ENCODE measurements at regions not wholly inside any gene's neighbourhood (a gene's known extent, or its start where the extent isn't known, plus 50 kb on each side); places are given as distances from the start of the nearest gene placed in this dataset.
"Not testable (repeated sequence)": the region's sequence is repeated elsewhere in the genome, so short reads cannot be mapped to it uniquely, and the experiment has no call there.

DNA sequence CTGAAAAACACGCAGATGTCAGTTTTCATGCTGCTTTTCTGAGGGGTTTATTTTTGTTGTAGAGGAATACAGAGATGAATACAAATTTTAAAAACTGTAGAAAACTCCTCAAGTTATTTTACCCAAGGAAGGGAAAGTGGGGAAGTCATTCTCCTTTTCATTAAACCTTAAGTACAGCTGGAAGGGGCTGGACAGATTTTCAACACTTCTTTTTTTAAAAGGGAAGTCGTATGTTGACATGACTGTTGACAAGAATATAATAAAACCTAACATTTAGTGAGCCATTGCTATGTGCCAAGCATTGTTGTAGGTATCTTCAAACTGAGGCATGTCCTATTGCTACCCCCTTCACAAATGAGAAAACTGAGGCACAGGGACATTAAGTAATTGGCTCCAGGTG is 235.7 kb upstream of the ELL2 start:
- Histone ChIP-seq H3K27ac (ENCODE audit: low read length) (no peak overlapping the region), H3K4me3 (ENCODE audit: low read length) (no peak overlapping the region), H3K27me3 (ENCODE audit: control insufficient read depth, insufficient read depth, low read length) (no peaks in the 10 kb centered on the region), H3K4me1 (ENCODE audit: control insufficient read depth, insufficient read depth, low read length) (no peaks in the 10 kb centered on the region), H3K9me3 (replicated peaks; ENCODE audit: control insufficient read depth, low read depth, low read length) (no peaks in the 10 kb centered on the region), H3K36me3 (ENCODE audit: control insufficient read depth, insufficient read depth, low read length) (no peaks in the 10 kb centered on the region)
- DNase-seq = peak; percentile 24
- WGBS (ENCODE audit: insufficient coverage) = no CpG with 5 or more reads among the region's 2 CpGs

DNA sequence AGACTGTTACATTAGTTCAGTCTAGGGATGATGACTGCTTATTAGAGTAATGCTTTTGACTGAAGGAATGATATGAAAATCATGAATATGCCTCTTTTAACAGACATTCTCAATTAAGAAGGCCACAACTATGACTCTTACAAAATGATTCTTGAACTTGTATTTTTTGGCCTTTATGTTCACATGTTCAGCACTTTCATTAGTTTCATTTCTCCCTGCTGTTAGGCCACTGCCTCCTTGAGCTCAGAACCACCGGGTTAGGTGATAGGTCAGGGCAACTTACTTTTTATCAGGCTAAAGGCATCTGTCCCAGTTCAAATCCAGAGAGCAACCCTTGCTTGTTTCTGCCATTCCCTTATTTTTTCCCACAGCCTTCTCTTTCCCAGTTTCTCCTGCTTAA is 235.2 kb upstream of the ELL2 start:
- no peaks in the 10 kb centered on the region for H3K27me3 ChIP-seq (ENCODE audit: control insufficient read depth, insufficient read depth, low read length)
- no peaks in the 10 kb centered on the region for H3K9me3 ChIP-seq (replicated peaks; ENCODE audit: control insufficient read depth, low read depth, low read length)
- H3K36me3 ChIP-seq (ENCODE audit: control insufficient read depth, insufficient read depth, low read length) = no peaks in the 10 kb centered on the region
- WGBS (ENCODE audit: insufficient coverage) = 67% methylated on average over 1 of the region's 1 CpG
- no peak overlapping the region for H3K4me3 ChIP-seq (ENCODE audit: low read length)
- no peaks in the 10 kb centered on the region for H3K4me1 ChIP-seq (ENCODE audit: control insufficient read depth, insufficient read depth, low read length)
- peak; percentile 21 for DNase-seq
- H3K27ac ChIP-seq (ENCODE audit: low read length) = no peak overlapping the region

DNA sequence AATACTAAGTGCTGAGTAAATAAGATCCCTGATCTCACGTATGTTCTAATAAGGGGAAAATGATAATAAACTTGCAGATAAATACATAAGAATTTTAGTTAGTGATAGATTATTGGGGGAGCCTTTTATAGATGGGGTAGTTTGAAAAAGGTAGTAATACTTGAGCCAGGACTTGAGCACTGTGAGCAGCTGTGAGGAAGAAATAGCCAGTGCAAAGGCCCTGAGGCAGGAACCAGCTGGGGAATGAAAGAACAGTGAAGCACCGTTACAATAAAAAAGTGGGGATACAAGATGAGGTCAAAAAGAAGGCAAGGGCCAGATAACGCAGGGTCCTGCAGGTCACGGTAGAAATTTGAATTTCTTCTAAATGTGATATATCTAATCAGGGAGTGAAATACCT is 234.8 kb upstream of the ELL2 start:
- Histone ChIP-seq H3K27ac (ENCODE audit: low read length) (no peak overlapping the region), H3K4me3 (ENCODE audit: low read length) (no peak overlapping the region), H3K27me3 (ENCODE audit: control insufficient read depth, insufficient read depth, low read length) (no peaks in the 10 kb centered on the region), H3K4me1 (ENCODE audit: control insufficient read depth, insufficient read depth, low read length) (no peaks in the 10 kb centered on the region), H3K9me3 (replicated peaks; ENCODE audit: control insufficient read depth, low read depth, low read length) (no peaks in the 10 kb centered on the region), H3K36me3 (ENCODE audit: control insufficient read depth, insufficient read depth, low read length) (no peaks in the 10 kb centered on the region)
- WGBS (ENCODE audit: insufficient coverage) = 86% methylated on average over 1 of the region's 4 CpGs
- DNase-seq = no peak

DNA sequence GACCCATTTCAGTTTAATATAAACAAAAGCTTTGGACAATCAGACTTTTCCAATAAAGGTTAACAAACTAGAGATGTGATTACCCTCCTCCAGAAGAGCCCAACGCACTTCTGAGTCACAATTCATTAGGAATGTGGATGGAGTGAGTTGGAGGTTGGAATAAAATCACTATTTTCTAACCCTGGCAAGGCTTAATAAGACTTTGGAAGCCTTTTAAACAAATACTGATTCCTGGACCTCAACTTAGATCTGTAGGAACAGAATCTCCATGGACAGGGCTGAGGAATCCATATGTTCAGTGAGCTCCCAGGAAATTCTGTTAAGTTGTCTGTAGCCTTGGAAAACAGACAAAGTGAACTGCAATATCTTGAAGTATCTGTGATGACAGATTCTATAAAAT is 233.5 kb upstream of the ELL2 start:
- Histone ChIP-seq H3K36me3 (ENCODE audit: control insufficient read depth, insufficient read depth, low read length) (no peaks in the 10 kb centered on the region), H3K4me1 (ENCODE audit: control insufficient read depth, insufficient read depth, low read length) (no peaks in the 10 kb centered on the region), H3K9me3 (replicated peaks; ENCODE audit: control insufficient read depth, low read depth, low read length) (no peaks in the 10 kb centered on the region), H3K27ac (ENCODE audit: low read length) (no peak overlapping the region), H3K4me3 (ENCODE audit: low read length) (no peak overlapping the region), H3K27me3 (ENCODE audit: control insufficient read depth, insufficient read depth, low read length) (no peaks in the 10 kb centered on the region)
- peak; percentile 51 for DNase-seq
- WGBS (ENCODE audit: insufficient coverage) = no CpG with 5 or more reads among the region's 1 CpG

DNA sequence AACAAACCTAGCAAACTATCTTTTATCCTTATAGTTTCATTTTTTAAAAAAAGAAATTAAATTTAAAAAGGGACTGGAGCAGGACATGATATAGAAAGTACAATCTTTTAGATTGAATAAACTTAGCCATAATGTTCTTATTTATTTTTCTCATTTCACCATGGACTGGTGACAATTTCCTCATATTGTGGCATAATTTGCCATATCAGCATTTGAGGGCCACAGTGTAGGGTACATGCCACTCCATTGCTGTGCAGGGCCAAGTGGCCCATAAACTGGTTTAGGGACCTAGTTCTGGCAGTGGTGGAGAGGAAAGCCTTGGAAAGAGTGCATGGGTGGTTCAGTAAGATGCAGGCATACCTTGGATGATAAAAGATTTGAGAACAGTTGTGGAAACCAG is 232.9 kb upstream of the ELL2 start:
- no peak for DNase-seq
- Histone ChIP-seq H3K9me3 (replicated peaks; ENCODE audit: control insufficient read depth, low read depth, low read length) (no peaks in the 10 kb centered on the region), H3K4me1 (ENCODE audit: control insufficient read depth, insufficient read depth, low read length) (no peaks in the 10 kb centered on the region), H3K4me3 (ENCODE audit: low read length) (no peak overlapping the region), H3K27me3 (ENCODE audit: control insufficient read depth, insufficient read depth, low read length) (no peaks in the 10 kb centered on the region), H3K36me3 (ENCODE audit: control insufficient read depth, insufficient read depth, low read length) (no peaks in the 10 kb centered on the region), H3K27ac (ENCODE audit: low read length) (no peak overlapping the region)

DNA sequence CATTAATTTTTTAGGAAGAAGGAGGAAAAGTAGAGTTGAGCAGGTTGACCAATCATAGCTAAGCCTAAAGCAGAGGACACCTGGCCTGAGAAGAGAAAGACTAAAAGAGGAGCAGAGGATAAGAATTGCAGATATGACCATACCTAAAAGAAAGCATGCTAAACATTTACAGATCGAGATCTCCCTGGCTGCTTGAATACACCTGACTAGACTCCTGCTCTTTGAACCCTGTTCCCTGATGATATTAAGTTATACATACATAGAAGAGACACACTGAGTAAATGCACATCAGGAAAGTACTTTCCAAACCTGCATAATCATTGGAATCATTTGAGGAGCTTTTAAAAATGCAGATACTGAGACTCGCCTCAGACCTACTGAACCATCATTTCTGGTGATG is 232.3 kb upstream of the ELL2 start:
- Histone ChIP-seq H3K9me3 (replicated peaks; ENCODE audit: control insufficient read depth, low read depth, low read length) (no peaks in the 10 kb centered on the region), H3K27ac (ENCODE audit: low read length) (no peak overlapping the region), H3K36me3 (ENCODE audit: control insufficient read depth, insufficient read depth, low read length) (no peaks in the 10 kb centered on the region), H3K27me3 (ENCODE audit: control insufficient read depth, insufficient read depth, low read length) (no peaks in the 10 kb centered on the region), H3K4me3 (ENCODE audit: low read length) (no peak overlapping the region), H3K4me1 (ENCODE audit: control insufficient read depth, insufficient read depth, low read length) (no peaks in the 10 kb centered on the region)
- no peak for DNase-seq
- WGBS (ENCODE audit: insufficient coverage) = no CpG with 5 or more reads among the region's 2 CpGs

DNA sequence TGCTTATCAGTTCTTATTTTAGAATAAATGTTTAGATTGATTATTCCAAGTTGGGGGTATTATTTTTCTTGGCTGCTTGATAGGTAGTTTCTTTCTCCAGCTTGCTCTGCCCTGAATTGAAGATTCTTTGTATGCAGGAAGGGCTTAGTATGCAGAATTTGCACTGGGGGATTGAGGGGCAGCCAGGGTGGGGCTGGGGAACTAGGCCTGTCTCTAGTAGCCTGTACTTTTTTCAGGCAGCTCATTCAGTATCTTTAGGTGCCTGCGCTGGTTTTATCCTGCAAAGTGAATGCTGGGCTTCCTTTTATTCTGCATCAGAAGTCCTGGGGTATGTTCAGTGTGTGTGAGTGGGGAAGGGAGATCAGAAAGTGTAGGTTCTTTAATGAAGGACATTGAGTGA is 228.3 kb upstream of the ELL2 start:
- Histone ChIP-seq H3K4me1 (ENCODE audit: control insufficient read depth, insufficient read depth, low read length) (no peaks in the 10 kb centered on the region), H3K27ac (ENCODE audit: low read length) (no peak overlapping the region), H3K27me3 (ENCODE audit: control insufficient read depth, insufficient read depth, low read length) (no peaks in the 10 kb centered on the region), H3K36me3 (ENCODE audit: control insufficient read depth, insufficient read depth, low read length) (no peaks in the 10 kb centered on the region), H3K9me3 (replicated peaks; ENCODE audit: control insufficient read depth, low read depth, low read length) (no peaks in the 10 kb centered on the region), H3K4me3 (ENCODE audit: low read length) (no peak overlapping the region)
- DNase-seq = no peak
- 100% methylated on average over 1 of the region's 1 CpG for WGBS (ENCODE audit: insufficient coverage)

DNA sequence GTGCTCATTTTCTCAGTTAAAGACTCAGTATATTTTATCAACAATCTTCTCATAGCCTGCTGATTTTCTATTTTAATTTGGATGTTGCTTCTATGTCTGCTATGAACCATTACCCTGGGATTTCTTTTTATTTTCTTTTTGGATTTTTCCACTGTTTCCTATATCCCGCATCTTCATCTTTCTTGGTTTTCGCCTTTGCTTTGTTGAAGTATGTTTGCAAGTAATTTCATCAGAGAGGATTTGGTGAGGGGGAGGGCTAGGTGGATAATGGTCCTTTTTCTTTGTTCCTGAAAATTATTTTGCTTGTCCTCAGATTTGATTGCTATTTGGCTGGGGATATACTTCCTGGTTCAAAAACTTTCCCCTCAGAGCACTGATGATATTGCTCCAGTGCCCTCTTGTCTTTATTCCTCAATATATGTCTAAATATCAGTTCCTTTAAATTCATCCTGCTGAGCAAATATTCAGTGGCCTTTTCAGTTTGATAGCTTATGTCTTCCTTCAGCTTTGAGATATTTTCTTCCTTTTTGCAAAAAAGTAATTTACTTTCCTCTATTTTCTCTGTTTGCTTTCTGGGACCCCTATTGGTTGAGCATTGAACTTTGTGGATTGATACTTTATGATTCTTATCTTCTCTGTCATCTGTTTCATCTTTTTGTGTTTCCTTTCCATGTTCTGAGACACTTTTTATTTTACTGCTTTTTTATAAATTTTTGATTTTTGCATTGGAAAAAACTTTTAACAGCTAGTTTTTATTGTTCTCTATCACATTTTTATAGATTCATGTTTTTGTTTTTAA is 227.6 kb upstream of the ELL2 start:
- H3K4me1 ChIP-seq (ENCODE audit: control insufficient read depth, insufficient read depth, low read length) = no peaks in the 10 kb centered on the region
- H3K36me3 ChIP-seq (ENCODE audit: control insufficient read depth, insufficient read depth, low read length) = no peaks in the 10 kb centered on the region
- no peak overlapping the region for H3K4me3 ChIP-seq (ENCODE audit: low read length)
- no peak overlapping the region for H3K27ac ChIP-seq (ENCODE audit: low read length)
- H3K27me3 ChIP-seq (ENCODE audit: control insufficient read depth, insufficient read depth, low read length) = no peaks in the 10 kb centered on the region
- no peaks in the 10 kb centered on the region for H3K9me3 ChIP-seq (replicated peaks; ENCODE audit: control insufficient read depth, low read depth, low read length)
- DNase-seq = no peak
- WGBS (ENCODE audit: insufficient coverage) = no CpG with 5 or more reads among the region's 2 CpGs

DNA sequence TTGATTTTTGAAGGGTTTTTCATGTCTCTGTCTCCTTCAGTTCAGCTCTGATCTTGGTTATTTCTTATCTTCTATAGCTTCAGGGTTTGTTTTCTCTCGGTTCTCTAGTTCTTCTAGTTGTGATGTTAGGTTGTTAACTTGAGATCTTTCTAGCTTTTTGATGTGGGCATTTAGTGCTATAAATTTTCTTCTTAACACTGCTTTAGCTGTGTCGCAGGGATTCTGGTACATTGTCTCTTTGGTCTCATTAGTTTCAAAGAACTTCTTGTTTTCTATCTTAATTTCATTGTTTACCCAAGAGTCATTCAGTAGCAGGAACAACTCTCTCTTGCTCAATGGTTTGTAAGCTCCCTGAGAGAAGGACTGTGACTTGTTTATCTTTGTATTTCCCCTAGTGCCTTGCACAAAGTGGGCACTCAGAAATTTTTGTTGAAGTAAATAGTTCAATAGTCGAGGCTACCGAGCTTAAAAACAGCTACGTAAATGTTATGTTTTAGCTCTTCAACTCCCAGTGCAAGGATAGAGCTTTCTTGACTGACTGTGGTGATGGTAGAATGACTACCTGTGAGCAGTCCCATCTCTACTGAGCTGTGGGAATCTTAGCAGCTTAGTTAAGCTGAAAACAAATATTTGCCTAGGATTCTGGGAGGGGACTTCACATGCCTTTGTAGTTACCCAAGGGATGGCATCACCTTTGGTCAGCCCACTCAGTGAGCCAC is 225.8 kb upstream of the ELL2 start:
- WGBS (ENCODE audit: insufficient coverage) = 100% methylated on average over 2 of the region's 5 CpGs

DNA sequence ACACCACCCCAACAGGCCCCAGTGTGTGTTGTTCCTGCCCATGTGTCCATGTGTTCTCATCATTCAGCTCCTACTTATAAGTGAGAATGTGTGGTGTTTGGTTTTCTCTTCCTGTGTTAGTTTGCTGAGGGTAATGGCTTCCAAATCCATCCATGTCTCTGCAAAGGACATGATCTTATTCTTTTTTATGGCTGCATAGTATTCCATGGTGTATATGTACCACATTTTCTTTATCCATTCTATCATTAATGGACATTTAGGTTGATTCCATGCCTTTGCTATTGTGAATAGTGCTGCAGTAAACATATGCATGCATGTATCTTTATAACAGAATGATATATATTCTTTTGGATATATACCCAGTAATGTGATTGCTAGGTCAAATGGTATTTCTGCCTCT is 222.9 kb upstream of the ELL2 start:
- H3K27me3 ChIP-seq (ENCODE audit: control insufficient read depth, insufficient read depth, low read length); H3K4me1 ChIP-seq (ENCODE audit: control insufficient read depth, insufficient read depth, low read length); H3K9me3 ChIP-seq (replicated peaks; ENCODE audit: control insufficient read depth, low read depth, low read length); DNase-seq; H3K27ac ChIP-seq (ENCODE audit: low read length); H3K36me3 ChIP-seq (ENCODE audit: control insufficient read depth, insufficient read depth, low read length); H3K4me3 ChIP-seq (ENCODE audit: low read length): not testable (repeated sequence)

More for the DNA sequence above, 225.8 kb upstream of the ELL2 start:
- DNase-seq = no peak
- Histone ChIP-seq H3K4me3 (ENCODE audit: low read length) (no peak overlapping the region), H3K4me1 (ENCODE audit: control insufficient read depth, insufficient read depth, low read length) (no peaks in the 10 kb centered on the region), H3K27me3 (ENCODE audit: control insufficient read depth, insufficient read depth, low read length) (no peaks in the 10 kb centered on the region), H3K27ac (ENCODE audit: low read length) (no peak overlapping the region), H3K9me3 (replicated peaks; ENCODE audit: control insufficient read depth, low read depth, low read length) (no peaks in the 10 kb centered on the region), H3K36me3 (ENCODE audit: control insufficient read depth, insufficient read depth, low read length) (no peaks in the 10 kb centered on the region)
